GM10248 (cell line): ENCODE measurements at regions not wholly inside any gene's neighbourhood (a gene's known extent, or its start where the extent isn't known, plus 50 kb on each side); places are given as distances from the start of the nearest gene placed in this dataset.

Experiments
- CTCF ChIA-PET: fragments of 300-600 bp; sonication (Branson Sonifier 250); formaldehyde crosslinking; extraction: SDS; loops from one replicate; lab custom pipeline; 2021; ENCODE audit warnings: antibody characterized with exemption; lab: Yijun Ruan, JAX
- POLR2A ChIA-PET: fragments of 350-650 bp; sonication (Branson Sonifier 250); formaldehyde crosslinking; extraction: SDS; loops from one replicate; lab custom pipeline; 2020; ENCODE audit warnings: antibody characterized with exemption; lab: Yijun Ruan, JAX
- DNase-seq: peaks from one replicate; pipeline ENCODE4 v3.0.0; 2012; ENCODE audit errors: extremely low spot score
- CTCF ChIP-seq: IDR thresholded peaks from 2 replicates; pipeline ENCODE4 v1.5.1; 2012; ENCODE audit warnings: mild to moderate bottlenecking, low read depth; ENCODE audit errors: extremely low read depth, missing control alignments, control extremely low read depth

GRCh38 chr21:17900281-17900989, 81.3 kb upstream of the C21orf91 start:
- no peak for DNase-seq
- POLR2A ChIA-PET, result no interaction called here
- CTCF ChIA-PET, result interaction anchor here (1.2 to 2.4 kb wide), 4 partner anchors 22 to 221 kb away, joined by 3 to 9 read pairs (median 6); no protein-coding TSS in a partner anchor
- TF ChIP-seq CTCF, result no peak

GRCh38 chr21:17889171-17889570, 70.0 kb upstream of the C21orf91 start:
- TF ChIP-seq CTCF, result no peak
- CTCF ChIA-PET, result interaction anchor here (0.8 kb wide), 1 partner anchor 15 kb away, joined by 3 read pairs; no protein-coding TSS in a partner anchor
- no peak for DNase-seq
- POLR2A ChIA-PET, result no interaction called here

DNA sequence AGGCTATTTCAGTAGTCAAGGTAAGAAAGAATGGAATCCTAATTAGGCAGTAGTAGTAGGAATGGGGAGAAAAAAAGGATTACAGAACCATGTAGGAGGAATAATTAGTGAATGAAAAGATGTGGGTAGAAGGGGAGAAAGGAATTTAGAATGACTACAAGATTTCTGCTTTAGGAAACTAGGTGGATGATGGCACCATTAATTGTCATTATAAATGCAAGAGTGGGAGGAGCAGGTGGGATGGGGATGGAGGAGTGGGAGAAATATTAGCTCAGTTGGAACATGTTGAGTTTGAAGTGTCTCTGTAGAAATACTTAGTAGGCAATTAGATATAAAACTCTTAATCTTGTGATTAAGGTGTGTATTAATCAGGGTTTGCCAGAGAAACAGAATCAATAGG, 50.0 kb upstream of the C21orf91 start:
- CTCF ChIA-PET, result no interaction called here
- no peak for DNase-seq
- no peak for TF ChIP-seq CTCF
- POLR2A ChIA-PET, result no interaction called here
